SK-N-SH (cell line): ENCODE measurements at regions not wholly inside any gene's neighbourhood (a gene's known extent, or its start where the extent isn't known, plus 50 kb on each side); places are given as distances from the start of the nearest gene placed in this dataset.

Experiments
- CTCF ChIA-PET: fragments of 300-600, 350-600 bp; formaldehyde crosslinking; extraction: SDS; loops from one replicate; lab custom pipeline; 2021; lab: Yijun Ruan, JAX
- POLR2A ChIA-PET: fragments of 350-600 bp; sonication (Branson Sonifier 250); formaldehyde crosslinking; extraction: SDS; loops from one replicate; lab custom pipeline; 2020; ENCODE audit warnings: antibody characterized with exemption, inconsistent platforms; lab: Yijun Ruan, JAX
- DNase-seq: peaks from one replicate; pipeline ENCODE4 v3.0.0; 2012
- H2AFZ ChIP-seq: fragments of 200-600 bp; sonication (generic); 2 replicates; pipeline ENCODE4 v1.8.1; 2016; ENCODE audit warnings: antibody characterized with exemption, mild to moderate bottlenecking, low read depth
- H3F3A ChIP-seq: fragments of 200-600 bp; sonication (generic); replicated peaks from 2 replicates; pipeline ENCODE3; 2016; ENCODE audit warnings: antibody characterized with exemption, mild to moderate bottlenecking; ENCODE audit not compliant: insufficient read depth
- H3K27ac ChIP-seq, 2 experiments: fragments of 200-500 bp in 1 of 2; fragments of 200-600 bp in 1 of 2; sonication (Bioruptor generic) in 1 of 2; sonication (generic), shearing (Covaris generic) in 1 of 2; 2 replicates each; pipeline versions ENCODE4 v1.5.1 to v1.6.1; 2014 to 2016; ENCODE audit warnings: low read depth in 2 of 2, inconsistent platforms in 1 of 2, low read length in 1 of 2, mild to moderate bottlenecking in 1 of 2, mixed read lengths in 1 of 2
- H3K27me3 ChIP-seq: fragments of 200-600 bp; sonication (generic), shearing (Covaris generic); 2 replicates; pipeline ENCODE4 v1.6.1; 2016; ENCODE audit warnings: mixed run types; ENCODE audit not compliant: insufficient read depth
- H3K36me3 ChIP-seq, 2 experiments: fragments of 200-500 bp in 1 of 2; fragments of 200-600 bp in 1 of 2; sonication (Bioruptor generic) in 1 of 2; sonication (generic) in 1 of 2; replicated peaks in 1 of 2; 2 replicates each; pipeline versions ENCODE3 to v1.5.1; 2014 to 2016; ENCODE audit warnings: low read length in 1 of 2, mild to moderate bottlenecking in 1 of 2; ENCODE audit not compliant: insufficient read depth in 2 of 2, control insufficient read depth in 1 of 2
- H3K4me1 ChIP-seq, 2 experiments: fragments of 200-500 bp in 1 of 2; fragments of 200-600 bp in 1 of 2; sonication (Bioruptor generic) in 1 of 2; sonication (generic), shearing (Covaris generic) in 1 of 2; 2 replicates each; pipeline versions ENCODE4 v1.5.1 to v1.6.1; 2014 to 2016; ENCODE audit warnings: low read depth in 1 of 2, low read length in 1 of 2, mixed run types in 1 of 2; ENCODE audit not compliant: insufficient read depth in 2 of 2, control insufficient read depth in 1 of 2
- H3K4me2 ChIP-seq: fragments of 200-600 bp; sonication (generic), shearing (Covaris generic); 2 replicates; pipeline ENCODE4 v1.6.1; 2017; ENCODE audit warnings: mixed run types
- H3K4me3 ChIP-seq, 2 experiments: fragments of 200-500 bp in 1 of 2; fragments of 200-600 bp in 1 of 2; sonication (Bioruptor generic) in 1 of 2; sonication (generic), shearing (Covaris generic) in 1 of 2; 2 replicates each; pipeline versions ENCODE4 v1.5.1 to v1.8.1; 2014 to 2016; ENCODE audit warnings: low read depth in 2 of 2, inconsistent platforms in 1 of 2, low read length in 1 of 2, mild to moderate bottlenecking in 1 of 2, mixed read lengths in 1 of 2, moderate library complexity in 1 of 2
- H3K79me2 ChIP-seq: fragments of 200-600 bp; sonication (generic); 2 replicates; pipeline ENCODE4 v1.8.1; 2017; ENCODE audit warnings: mild to moderate bottlenecking; ENCODE audit not compliant: insufficient read depth
- H3K9ac ChIP-seq: fragments of 200-600 bp; sonication (generic); 2 replicates; pipeline ENCODE4 v1.6.1; 2017; ENCODE audit warnings: mixed run types
- H3K9me2 ChIP-seq: fragments of 200-600 bp; sonication (generic); 2 replicates; pipeline ENCODE4 v1.6.1; 2017; ENCODE audit warnings: mixed run types
- H3K9me3 ChIP-seq: fragments of 200-600 bp; sonication (generic); 2 replicates; pipeline ENCODE4 v1.6.1; 2017; ENCODE audit warnings: mixed run types, mild to moderate bottlenecking, moderate library complexity
- H4K20me1 ChIP-seq: fragments of 200-600 bp; sonication (generic); 2 replicates; pipeline ENCODE4 v1.6.1; 2017; ENCODE audit warnings: mild to moderate bottlenecking, mixed run types; ENCODE audit not compliant: insufficient read depth
- CHD2 ChIP-seq: fragments of 150-350 bp; IDR thresholded peaks from 2 replicates; pipeline ENCODE4 v1.6.1; 2018; ENCODE audit warnings: low read length; ENCODE audit not compliant: partially characterized antibody
- CTCF ChIP-seq: fragments of 200-600 bp; sonication (generic); IDR thresholded peaks from 2 replicates; pipeline ENCODE4 v1.6.1; 2017; ENCODE audit warnings: antibody characterized with exemption, mild to moderate bottlenecking, moderate library complexity
- EP300 ChIP-seq, 2 experiments: IDR thresholded peaks; 2 replicates each; pipeline versions ENCODE4 v1.4.0 to v1.6.1; 2012; ENCODE audit warnings: borderline replicate concordance in 1 of 2, low read depth in 1 of 2, low read length in 1 of 2
- EZH2phosphoT487 ChIP-seq: fragments of 200-600 bp; sonication (generic); IDR thresholded peaks from 2 replicates; pipeline ENCODE4 v1.6.1; 2017; ENCODE audit warnings: low read depth, mixed run types, mild to moderate bottlenecking, antibody characterized with exemption, moderate library complexity, borderline replicate concordance
- FOXJ3 ChIP-seq: sonication (generic); formaldehyde crosslinking; IDR thresholded peaks from 2 replicates; pipeline ENCODE4 v1.5.1; 2020; ENCODE audit warnings: mild to moderate bottlenecking, missing genetic modification reagents
- FOXM1 ChIP-seq: IDR thresholded peaks from 2 replicates; pipeline ENCODE4 v1.4.0; 2012; ENCODE audit warnings: low read depth, mild to moderate bottlenecking
- GATA2 ChIP-seq: sonication (generic); formaldehyde crosslinking; IDR thresholded peaks from 2 replicates; pipeline ENCODE4 v1.5.0; 2020; ENCODE audit warnings: mild to moderate bottlenecking, missing genetic modification reagents
- JUND ChIP-seq: IDR thresholded peaks from 2 replicates; pipeline ENCODE4 v1.4.0; 2012
- MAX ChIP-seq: IDR thresholded peaks from 2 replicates; pipeline ENCODE4 v1.4.0; 2012; ENCODE audit warnings: low read depth
- NFIC ChIP-seq: IDR thresholded peaks from 2 replicates; pipeline ENCODE4 v1.4.0; 2012; ENCODE audit warnings: borderline replicate concordance
- NRF1 ChIP-seq: IDR thresholded peaks from 2 replicates; pipeline ENCODE4 v1.6.1; 2012; ENCODE audit warnings: low read depth, mild to moderate bottlenecking, low read length
- POLR2AphosphoS5 ChIP-seq: IDR thresholded peaks from 2 replicates; pipeline ENCODE4 v1.6.1; 2012; ENCODE audit warnings: low read depth, low read length
- RAD21 ChIP-seq: IDR thresholded peaks from 2 replicates; pipeline ENCODE4 v1.6.1; 2012; ENCODE audit warnings: mild to moderate bottlenecking, low read length
- RCOR1 ChIP-seq: fragments of 150-350 bp; IDR thresholded peaks from 2 replicates; pipeline ENCODE4 v1.6.1; 2017; ENCODE audit warnings: antibody characterized with exemption, low read length
- REST ChIP-seq: IDR thresholded peaks from 2 replicates; pipeline ENCODE4 v1.6.1; 2012; ENCODE audit warnings: mild to moderate bottlenecking, low read depth, low read length, moderate library complexity
- RXRA ChIP-seq: IDR thresholded peaks from 2 replicates; pipeline ENCODE4 v1.4.0; 2012; ENCODE audit warnings: low read depth, mild to moderate bottlenecking, borderline replicate concordance
- TAF1 ChIP-seq: IDR thresholded peaks from 2 replicates; pipeline ENCODE4 v1.6.1; 2012; ENCODE audit warnings: low read depth, mild to moderate bottlenecking, low read length, moderate library complexity, borderline replicate concordance
- TEAD4 ChIP-seq: IDR thresholded peaks from 2 replicates; pipeline ENCODE4 v1.4.0; 2012; ENCODE audit warnings: mild to moderate bottlenecking, borderline replicate concordance; ENCODE audit not compliant: insufficient read depth
- USF1 ChIP-seq: IDR thresholded peaks from 2 replicates; pipeline ENCODE4 v1.4.0; 2012; ENCODE audit warnings: low read depth, borderline replicate concordance
- USF2 ChIP-seq: fragments of 150-350 bp; IDR thresholded peaks from 2 replicates; pipeline ENCODE4 v1.6.1; 2017; ENCODE audit warnings: antibody characterized with exemption, low read length, low read depth, borderline replicate concordance
- YY1 ChIP-seq: IDR thresholded peaks from 2 replicates; pipeline ENCODE4 v1.4.0; 2012; ENCODE audit warnings: low read depth, mild to moderate bottlenecking
- WGBS: methylation state at CpG from one replicate; pipeline ENCODE4 v1.1.6; 2017; ENCODE audit warnings: low lambda C conversion rate; 5-methylcytosine and 5-hydroxymethylcytosine counted together

- Histone ChIP-seq H3K4me3 (no peak overlapping the region), H3K27ac (no peak overlapping the region), H3F3A (no peaks in the 10 kb centered on the region), H3K27me3 (no peaks in the 10 kb centered on the region), H4K20me1 (no peaks in the 10 kb centered on the region), H3K9me3 (no peaks in the 10 kb centered on the region), H3K4me1 (peaks cover 0 to under 1% of the 10 kb centered on the region in 2 experiments; a peak in 1 of 4 replicates), H3K9me2 (no peaks in the 10 kb centered on the region), H3K36me3 (no peaks in the 10 kb centered on the region), H3K4me2 (no peak overlapping the region), H2AFZ (no peak overlapping the region), H3K9ac (no peak overlapping the region), H3K79me2 (no peaks in the 10 kb centered on the region)
- ChIA-PET CTCF (interaction anchor here (0.6 to 1.4 kb wide), 2 partner anchors 15 to 19 kb away, joined by 3 to 4 read pairs; no protein-coding TSS in a partner anchor), POLR2A (no interaction called here)
- TF ChIP-seq JUND (no peak), FOXM1 (no peak), CHD2 (no peak), NRF1 (no peak), GATA2 (no peak), TEAD4 (no peak), USF1 (no peak), EZH2phosphoT487 (no peak), EP300 (IDR thresholded peaks at IDR 0.05; ENCODE audit: borderline replicate concordance in 1 of 2, low read depth in 1 of 2, low read length in 1 of 2) (no peak)
- no peak for DNase-seq
- WGBS: 78% methylated on average over 10 of the region's 11 CpGs
These were observed 193.7 kb downstream of the RFC3 start for GRCh38 chr13:34011552-34012085.

GRCh38 chr13:34012382-34012781, 194.4 kb downstream of the RFC3 start:
- Histone ChIP-seq H3K27ac (no peak overlapping the region), H2AFZ (no peak overlapping the region), H3K9me3 (no peaks in the 10 kb centered on the region), H3K9me2 (no peaks in the 10 kb centered on the region), H3K4me3 (no peak overlapping the region), H3K27me3 (no peaks in the 10 kb centered on the region), H4K20me1 (no peaks in the 10 kb centered on the region), H3F3A (no peaks in the 10 kb centered on the region), H3K4me2 (no peak overlapping the region), H3K4me1 (no peaks in the 10 kb centered on the region), H3K79me2 (no peaks in the 10 kb centered on the region), H3K9ac (no peak overlapping the region), H3K36me3 (no peaks in the 10 kb centered on the region)
- 60% methylated on average over 2 of the region's 2 CpGs for WGBS
- no peak for DNase-seq
- ChIA-PET POLR2A (no interaction called here), CTCF (interaction anchor here (0.9 kb wide), 1 partner anchor 65 kb away, joined by 4 read pairs; no protein-coding TSS in a partner anchor)
- TF ChIP-seq GATA2 (no peak), POLR2AphosphoS5 (no peak), YY1 (no peak), MAX (no peak), FOXM1 (no peak), REST (no peak), CTCF (no peak), RXRA (no peak), RAD21 (no peak), TAF1 (no peak), RCOR1 (no peak), CHD2 (no peak), FOXJ3 (CRISPR knock-in tag) (no peak), USF2 (no peak), NFIC (no peak)
